Eye (tissue), 1 donor: ENCODE measurements at regions not wholly inside any gene's neighbourhood (a gene's known extent, or its start where the extent isn't known, plus 50 kb on each side); places are given as distances from the start of the nearest gene placed in this dataset.
A peak's percentile ranks its signal among the peaks of the same experiment; 100 is the strongest.

Experiments used
- DNase-seq: peaks from one replicate; pipeline ENCODE4 v3.0.0-alpha.2; 2015

DNA sequence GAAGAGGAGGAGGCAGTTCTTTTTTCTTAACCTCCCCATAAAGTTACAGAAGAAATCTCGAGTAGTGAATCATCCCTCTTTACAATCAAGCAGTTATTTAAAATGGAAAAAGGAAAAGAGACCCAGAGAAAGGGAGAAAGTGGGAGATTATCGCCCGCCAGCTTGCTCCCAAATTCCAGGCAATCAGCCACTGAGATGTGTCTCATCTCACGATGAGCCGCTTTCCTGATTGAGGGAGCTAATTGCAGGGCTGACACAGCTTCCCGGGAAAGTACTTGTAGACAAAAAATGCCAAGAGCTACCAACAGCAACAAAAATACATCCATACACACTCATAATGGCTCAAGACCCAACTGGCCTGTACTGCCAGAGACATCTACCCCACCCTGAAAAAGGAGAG lies 191.6 kb upstream of the ZC3H12A start:
- no peak for DNase-seq

DNA sequence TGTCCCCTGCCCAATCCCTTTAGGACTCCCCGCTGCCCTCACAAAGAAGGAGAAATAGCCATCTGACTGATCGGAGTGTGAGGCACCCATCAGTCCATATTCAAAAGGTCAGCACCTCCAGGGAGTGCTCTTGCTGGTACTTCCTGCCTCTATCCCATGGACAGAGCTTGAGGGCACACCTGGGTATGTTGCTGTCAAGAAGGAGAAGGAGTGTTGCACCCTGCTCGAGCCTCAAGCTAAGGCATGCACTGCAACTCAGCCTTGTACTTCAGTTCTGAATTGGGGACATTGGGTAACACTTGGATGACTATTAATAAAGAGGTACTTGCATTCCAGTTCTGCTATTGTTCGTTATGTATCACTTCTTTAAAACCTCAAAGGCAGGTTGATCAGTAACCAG lies 190.3 kb upstream of the ZC3H12A start:
- DNase-seq: no peak

DNA sequence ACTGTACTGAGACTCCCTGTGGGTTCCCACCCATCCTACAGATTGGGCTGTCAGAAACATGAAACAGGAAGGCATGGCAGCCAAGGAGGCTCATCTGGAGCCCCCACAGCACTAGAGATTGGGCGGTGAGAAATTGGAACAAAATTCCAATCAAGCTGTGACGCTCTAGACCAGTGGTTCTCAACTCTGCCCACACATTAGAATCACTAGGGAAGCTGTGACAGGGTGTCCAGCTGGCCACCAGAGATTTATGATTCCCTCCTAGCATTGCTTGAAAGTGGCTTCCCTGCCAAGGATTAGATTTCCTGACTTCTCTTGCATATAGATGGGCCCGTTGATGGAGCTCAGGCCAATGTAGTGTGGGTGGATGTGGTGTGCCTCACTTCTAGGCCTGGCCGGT lies 187.5 kb upstream of the ZC3H12A start:
- no peak for DNase-seq

DNA sequence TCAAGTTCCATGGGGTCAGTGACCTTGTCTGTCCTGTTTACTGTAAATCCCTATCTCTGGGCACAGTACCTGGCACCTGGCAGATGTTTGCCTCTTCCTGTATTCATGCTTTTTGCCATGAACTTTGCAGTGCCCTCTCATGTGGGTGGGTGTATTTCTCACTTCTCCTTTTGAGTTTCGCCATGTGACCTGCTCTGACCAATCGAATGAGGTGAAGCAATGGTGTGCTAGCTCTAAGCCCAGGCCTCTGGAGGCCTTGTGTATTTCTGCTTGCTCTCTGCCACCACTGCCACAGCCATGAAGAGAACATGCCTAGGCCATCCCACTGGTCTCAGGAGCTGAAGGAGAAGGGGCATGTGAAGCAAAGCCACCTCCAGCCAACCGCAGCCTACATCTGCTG lies 185.5 kb upstream of the ZC3H12A start:
- no peak for DNase-seq

DNA sequence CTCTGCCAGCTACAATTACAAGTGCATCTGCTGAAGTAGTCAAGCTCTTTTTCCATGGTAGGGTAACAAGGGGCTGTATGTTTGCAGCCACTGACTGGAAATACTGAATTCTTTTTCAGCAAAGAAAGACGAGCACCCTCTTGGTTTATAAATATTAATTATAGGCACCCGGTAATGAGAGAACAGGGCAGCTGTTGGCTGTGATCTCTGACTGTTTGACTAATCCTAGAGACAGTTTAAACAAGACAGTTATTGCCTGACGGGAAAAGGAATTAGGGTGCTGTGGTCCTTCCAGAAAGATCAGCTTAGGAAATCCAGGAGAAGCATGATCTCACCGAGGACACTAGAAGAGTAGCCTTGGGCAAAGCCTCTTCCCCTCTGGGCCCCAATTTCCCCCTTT lies 183.7 kb upstream of the ZC3H12A start:
- DNase-seq: no peak

DNA sequence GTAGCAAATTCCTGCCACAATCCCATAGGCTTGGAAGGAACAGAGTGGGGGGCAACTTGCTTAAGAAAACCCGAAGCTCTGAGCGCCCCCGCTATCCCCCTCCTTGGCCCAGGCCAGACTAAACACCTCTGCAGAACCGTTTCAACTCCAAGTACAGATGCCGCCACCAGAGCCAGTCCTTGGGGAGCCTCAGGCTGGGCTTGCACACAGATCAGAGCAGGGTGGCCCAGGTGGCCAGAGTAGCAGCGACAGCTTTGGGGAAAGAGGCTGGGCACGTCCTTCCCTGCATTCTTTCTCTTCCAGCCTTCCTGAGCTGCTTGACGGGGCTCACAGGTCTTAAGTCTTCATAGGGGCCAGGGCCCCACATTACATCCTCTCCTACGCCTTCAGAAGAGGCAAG lies 181.6 kb upstream of the ZC3H12A start:
- no peak for DNase-seq

DNA sequence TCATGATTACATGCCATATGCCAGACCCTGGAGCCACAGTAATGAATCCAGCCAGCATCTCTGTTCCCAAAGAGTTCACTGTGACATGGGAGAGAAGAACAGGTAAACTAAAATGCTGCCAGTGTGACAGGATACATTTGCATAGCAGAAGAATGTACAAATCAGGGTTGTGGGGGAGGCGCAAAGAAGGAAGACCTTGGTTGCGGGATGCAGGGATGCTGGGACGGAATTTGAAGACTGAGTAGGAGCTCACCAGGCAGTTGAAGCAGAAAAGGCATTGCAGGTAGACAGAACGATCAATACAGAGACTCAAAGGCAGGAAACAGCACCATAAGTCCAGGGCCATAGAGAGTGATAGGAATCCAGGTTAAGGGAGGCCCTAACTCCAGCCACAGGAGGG lies 180.3 kb upstream of the ZC3H12A start:
- DNase-seq: no peak

DNA sequence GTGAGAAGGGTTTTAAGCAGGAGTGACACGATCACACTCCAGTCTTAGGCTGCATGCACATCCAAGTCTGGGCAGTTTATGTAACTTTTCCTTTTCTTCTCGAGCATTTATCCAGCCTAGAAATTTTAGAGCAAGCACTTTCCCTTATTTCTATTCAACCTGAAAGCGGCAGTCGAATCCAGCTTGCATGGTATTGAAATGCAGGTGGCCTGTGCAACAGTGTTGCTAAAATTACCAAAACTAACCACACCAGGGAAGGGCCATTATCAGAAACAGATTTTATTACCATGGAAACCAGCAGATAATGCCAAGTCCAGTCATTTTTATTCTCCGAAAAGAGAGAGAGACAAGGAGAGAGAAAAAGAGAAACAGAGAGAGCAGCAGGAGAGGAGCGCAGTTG lies 179.9 kb upstream of the ZC3H12A start:
- no peak for DNase-seq

DNA sequence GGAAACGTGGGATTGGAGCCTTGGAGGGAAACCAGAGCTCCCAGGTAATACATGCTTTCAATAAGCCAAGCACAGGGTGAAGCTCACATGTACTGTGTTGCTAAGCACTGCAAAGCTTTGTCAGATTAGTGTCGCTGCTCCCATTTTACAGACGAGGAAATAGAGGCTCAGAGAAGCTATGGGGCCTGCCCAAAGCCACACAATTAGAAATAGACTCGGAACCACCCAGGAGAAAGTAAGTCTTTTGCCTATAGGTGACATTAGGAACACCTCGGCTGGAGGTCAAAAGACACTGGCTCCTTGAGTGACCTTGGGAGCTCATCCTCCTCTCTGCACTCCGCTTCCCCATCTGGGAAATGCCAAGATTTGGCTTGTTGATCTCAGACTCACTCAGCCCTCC lies 175.6 kb upstream of the ZC3H12A start:
- no peak for DNase-seq

DNA sequence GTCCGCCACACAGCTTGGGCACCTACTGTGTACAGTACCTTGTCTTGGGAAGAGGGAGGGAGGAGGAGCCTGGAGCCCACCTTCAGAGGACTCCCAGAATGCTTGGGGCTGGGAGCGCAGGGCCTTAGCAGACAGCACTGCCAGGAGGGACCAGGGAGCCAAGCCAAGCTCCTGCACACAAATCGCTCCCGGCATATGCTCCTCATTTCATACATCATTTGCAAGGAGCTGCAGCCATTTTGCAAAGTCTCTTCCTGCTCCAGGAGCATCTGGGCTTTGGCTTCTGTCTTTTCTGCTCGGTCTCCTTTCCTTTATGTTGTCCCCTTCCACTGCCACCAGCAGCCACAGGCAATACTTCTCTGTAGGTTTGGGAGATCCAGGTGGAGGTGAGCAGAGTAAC lies 175.2 kb upstream of the ZC3H12A start:
- DNase-seq: no peak

DNA sequence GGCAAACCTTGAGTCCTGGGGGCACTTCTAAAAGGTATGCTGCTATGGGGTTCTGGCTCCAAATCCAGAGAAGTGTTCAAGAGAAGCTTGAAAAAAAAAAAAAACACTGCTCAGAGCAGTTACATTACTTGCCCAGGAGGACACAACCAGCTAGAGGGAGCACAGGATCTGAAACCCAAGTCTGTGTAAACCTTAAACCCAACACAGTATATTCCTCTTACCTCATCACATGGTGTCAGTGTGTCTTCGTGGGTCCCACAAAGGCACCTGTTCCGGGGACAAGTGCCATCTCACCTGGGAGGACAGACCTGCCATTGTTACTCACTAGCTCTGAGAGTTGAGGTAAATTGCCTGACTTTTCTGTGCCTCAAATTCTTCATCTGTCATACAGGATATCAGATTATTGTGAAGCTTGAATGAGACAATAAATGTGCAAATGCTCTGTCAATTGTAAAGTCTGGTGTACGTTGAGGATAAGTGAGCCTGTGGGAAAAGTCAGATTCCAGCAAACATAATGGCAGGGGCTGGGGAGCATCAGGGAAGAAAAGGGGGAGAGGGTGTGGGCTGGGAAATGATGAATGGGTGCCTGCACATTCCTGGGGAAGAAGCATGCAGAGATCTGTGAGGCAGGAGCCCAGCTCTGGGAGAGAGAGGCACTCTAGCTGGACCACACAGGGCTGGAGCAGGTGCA lies 170.4 kb upstream of the ZC3H12A start:
- DNase-seq: no peak

DNA sequence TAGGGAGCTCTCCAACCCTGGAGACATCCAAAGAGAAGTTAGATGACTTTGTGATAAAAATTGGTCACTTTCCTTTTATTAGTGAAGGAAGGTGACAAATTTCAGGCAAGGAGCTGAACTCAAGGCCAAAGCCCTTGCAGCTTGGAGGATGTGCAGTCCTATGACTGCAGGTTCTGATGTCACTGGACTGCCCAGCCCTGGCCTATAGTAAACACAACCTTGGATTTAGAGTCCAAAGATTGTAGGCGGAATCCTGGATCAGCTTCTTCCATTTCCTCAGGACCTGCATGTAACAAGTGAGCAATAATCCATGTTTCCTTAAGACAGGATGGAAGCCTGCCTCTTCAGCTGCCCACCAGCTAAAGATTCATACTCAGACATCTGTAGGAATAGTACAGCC lies 169.3 kb upstream of the ZC3H12A start:
- no peak for DNase-seq

DNA sequence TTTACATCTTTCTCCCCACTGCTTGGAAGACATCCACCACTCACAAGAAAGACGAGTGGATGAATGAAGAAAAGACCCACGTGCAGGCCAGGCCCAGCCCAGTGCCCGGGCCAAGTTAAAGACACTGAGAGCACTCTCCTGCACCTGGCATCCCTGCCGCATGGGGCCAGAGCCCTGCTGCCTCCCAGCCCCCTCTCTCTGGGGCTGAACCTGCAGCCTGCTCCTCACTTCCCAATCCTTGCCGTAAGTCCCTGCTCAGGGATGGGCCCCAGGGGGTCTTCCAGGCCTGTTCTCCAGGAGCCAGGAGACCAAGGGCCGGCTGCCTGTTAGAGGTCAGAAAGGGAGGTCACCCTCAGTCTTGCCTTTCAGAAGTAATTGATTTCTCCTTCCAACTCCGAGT lies 168.5 kb upstream of the ZC3H12A start:
- peak; percentile 30 for DNase-seq

DNA sequence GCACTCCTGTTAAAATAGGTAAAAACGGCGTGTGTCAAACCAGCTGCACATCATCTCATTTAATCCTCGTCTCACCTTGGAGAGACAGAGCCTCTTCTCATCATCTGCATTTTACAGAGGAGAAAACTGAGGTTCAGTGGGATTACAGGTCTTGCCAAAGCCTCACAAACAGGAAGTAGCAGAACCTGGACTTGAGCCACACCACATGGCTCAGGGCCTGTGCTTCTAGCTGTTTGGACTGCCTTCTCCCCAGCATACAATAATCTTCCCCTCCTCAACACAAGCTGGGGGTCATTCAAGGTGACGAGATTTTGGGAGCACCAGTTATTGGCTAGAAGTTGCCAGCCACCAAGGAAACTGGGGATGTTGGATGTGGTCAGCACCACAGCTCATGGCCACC lies 167.9 kb upstream of the ZC3H12A start:
- no peak for DNase-seq

DNA sequence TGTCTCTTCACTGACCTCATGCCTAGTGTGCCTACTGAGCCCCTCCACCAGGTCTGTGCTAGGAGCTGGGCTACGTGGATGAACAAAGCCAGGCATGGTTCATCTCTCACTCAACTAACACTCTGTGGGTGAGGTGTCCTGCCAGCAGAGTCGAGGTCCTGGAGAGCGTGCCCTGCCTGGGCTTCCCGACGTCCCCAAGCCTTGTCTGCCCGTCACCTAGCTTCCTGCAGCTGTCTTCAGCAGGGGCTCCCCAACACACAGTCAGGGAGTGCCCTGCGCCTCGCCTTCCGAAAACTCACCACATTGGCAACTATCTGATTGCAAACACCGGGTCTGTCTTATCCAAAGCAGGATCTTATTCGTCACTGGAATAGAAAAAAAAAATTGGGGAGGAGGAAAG lies 167.5 kb upstream of the ZC3H12A start:
- no peak for DNase-seq

DNA sequence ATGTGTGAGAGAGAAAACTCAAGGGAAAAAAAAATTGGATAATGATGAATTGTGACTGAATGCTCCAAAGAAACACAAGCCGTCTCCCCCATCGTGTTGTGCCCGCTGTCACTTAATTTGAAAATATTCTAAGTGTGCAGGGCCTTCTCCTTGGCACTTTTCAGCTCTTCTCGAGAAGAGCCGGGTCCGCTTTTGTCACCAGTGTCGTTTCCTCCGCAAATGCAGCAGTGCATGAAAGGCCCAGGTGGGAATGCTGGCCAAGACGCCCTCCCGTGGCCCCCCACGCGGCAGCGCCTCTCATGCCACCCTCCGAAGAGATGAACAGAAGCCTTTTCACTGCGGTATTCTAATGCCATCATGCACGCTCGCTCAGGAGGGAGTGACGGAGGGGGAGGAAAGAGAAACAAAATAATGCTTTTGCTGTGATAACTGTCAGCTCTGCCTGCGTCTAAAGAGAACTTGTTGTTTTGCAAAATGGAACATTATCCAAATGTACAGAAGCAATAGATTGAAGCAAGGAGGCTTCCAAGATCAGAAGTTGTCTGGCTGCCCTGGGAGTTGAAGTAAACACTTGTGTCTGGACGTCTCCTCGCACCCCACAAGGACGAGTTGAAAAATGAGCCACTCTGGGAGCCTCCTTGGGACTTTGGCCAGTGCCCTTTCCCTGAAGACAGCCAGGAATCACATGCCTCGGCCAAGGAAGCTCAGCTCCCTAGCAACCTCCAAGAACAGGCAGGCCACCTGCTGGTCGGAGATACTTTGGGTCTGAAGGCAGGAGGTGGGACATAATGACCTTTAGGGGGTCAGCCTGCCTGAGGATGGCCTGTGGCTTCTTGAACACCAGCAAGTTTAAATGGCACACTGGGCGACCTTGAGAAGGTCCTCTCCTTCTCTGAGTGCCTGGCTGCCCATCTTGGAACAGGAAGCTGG lies 166.1 kb upstream of the ZC3H12A start:
- no peak for DNase-seq

DNA sequence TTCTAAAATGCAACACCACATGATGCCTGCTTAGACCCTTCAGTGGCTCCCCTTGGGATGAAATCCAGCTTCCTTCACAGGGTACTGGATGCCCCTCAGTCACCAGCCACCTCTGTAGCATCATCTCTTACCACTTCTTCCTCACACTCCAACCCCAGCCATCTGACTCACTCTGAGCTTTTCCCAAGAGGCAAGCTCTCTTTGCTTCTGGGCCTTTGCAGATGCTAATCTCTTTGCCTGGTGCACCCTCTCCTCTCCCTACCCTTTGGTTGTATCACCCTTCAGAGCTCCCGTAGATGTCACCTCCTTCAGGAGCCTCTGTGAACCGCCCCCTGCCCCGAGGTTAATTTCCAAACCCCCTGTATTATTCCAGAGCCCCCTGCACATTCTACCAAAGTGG lies 164.8 kb upstream of the ZC3H12A start:
- DNase-seq: no peak

DNA sequence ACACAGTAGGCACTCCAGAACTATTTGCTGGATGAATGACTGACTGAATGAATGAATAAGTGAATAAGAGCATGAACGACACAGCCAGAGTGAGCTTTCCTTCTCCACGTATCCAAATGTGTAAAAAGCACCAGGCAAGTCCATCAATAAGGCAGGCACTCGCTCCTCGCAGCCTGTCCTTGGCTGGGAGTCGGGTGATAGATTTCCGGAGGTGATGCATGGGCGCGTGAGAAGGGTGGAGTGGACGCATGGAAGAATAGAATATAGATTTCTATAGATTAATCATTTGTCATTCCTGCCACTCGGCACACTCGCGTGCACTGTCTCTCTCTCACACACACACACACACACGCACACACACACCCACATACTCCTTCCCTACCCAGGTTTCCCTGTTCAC lies 164.3 kb upstream of the ZC3H12A start:
- no peak for DNase-seq

DNA sequence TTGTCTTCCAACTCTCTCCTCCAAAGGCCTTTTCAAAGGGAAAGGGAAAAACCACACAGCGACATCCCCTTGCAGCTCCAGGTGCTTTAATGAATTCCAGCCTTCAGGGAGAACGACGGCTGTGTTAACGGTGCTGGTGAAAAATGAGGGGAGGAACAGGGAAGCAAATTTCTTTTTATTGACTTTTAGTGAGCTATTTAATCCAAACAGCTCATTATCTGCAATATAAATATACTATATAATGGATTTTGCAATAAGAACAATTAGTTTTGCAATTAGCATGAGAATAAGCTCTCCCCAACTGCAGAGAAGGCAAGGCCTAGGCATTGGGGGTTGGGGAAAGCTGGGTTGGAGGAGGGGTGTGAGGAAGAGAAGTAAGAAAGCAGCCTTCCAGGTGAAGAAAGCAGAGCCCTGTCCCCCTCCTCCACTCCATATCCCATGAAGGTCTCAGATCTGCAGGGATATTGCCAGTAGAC lies 159.0 kb upstream of the ZC3H12A start:
- peak; percentile 28 for DNase-seq

DNA sequence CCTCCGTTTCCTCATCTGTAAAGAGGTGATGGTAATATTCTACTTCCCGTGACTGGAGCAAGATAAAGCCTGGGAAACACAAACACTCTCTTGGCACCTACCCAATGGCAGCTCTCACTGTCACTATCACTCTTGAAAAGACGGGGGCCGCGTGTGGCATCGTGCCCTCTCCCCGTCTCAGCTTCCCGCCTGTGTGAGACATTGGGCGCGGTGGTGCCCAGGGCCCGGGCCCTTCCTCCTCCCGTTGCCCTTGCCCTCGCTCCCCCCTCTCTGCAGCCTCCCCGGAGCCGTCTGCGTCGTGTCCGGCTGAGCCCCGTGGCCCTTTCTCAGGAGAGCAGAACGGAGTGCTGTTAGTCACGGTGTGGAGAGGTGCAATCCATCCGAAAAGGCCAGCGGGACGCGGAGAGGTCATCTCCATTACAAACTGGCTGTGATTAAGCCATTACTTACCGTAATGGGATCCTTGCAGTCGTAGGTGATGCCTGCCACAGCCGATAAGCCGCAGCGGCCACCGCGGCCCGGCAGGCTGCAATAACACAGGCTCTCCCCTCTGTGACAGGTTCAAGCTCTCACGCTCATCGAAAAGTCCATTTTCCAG lies 156.4 kb upstream of the ZC3H12A start:
- DNase-seq: peak; percentile 57

DNA sequence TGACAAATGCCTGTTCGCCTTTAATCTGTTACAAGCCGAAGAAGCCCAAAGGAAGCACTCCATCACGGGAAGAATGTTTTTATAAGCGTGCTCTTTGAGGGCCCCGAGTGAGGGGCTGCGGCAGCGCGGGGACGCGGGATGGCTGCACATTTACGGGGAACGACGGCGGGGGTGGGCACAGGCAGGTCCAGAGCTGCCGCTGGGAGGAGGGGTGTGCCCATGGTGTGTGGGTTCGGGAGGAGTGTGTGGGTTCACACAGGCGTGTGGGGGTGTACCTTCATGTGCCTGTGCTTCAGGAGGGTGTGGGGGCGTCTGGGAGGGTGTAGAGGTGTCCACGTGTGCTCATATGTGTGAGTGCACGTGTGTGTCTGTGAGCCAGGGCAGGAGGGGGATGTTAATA lies 155.9 kb upstream of the ZC3H12A start:
- DNase-seq: no peak

DNA sequence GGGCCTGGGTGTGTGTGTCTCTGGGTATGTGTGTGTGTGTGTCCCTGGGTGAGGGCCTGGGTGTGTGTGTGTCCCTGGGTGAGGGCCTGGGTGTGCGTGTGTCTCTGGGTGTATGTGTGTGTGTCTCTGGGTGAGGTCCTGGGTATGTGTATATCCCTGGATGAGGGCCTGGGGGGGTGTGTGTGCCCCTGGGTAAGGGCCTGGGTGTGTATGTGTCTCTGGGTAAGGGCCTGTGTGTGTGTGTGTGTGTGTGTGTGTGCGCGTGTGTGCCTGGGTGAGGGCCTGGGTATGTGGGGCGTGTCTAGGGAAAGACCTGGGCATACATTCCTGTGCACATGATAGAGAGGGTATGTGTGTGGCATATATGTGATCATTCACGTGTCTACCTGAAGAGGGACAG lies 155.1 kb upstream of the ZC3H12A start:
- DNase-seq: no peak

DNA sequence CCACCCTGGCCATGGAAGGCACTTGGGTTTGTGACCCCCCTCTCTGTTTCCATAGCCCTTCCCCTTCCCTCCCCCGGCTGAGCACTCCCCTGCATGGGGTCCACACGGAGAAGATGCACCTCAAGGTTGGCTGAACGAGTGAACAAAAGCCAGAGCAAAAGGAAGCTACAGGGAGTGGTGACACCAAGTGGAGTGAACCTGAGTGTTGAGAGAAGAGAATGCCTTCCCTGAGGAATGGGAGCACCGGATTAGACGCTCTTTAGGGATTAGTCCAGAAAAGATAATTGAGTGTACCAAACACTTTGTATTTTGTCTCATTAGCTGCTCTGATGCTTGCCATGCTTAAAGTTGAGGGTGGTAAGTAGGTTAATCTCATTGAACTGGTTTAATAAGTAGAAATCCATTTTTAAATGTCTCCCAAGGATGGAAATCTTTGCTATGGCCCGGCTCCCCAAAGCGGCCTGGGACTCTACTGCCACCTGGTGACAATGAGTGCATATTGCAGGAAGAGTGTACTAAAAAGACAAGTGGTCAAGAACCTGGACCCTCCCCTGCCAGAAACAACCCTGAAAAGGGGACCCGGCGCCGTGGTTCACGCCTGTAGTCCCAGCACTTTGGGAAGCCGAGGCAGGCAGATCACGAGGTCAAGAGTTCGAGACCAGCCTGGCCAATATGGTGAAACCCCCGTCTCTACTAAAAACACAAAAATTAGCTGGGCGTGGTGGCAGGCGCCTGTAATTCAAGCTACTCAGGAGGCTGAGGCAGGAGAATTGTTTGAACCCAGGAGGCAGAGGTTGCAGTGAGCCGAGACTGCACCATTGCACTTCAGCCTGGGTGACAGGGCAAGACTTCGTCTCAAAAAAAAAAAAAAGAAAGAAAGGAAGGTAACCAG lies 150.6 kb upstream of the ZC3H12A start:
- DNase-seq: peak; percentile 43
